ENCODE measurements at regions not wholly inside any gene's neighbourhood (a gene's known extent, or its start where the extent isn't known, plus 50 kb on each side); places are given as distances from the start of the nearest gene placed in this dataset.

DNA sequence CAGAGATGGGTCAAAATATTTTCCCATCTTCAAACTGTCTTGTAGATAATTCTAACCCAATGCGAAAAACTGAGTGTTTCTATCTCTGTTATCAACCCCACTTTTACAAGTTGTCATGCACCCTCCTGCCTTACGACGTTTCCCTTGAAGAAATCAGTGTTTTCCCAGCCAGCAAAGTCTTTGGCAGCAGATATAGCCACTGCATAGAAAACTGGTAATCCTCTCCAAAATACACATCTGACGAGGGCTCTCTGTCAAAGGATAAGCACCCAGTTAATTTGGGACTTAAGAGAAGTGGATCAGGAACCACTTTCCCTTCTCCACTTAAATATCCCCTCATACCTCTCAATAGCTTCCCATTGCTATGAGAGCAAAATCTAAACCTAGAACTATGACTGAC lies 351.9 kb upstream of the MIR17HG start:
- H3K36me3 ChIP-seq (ENCODE audit: insufficient read depth, low read length, poor library complexity, severe bottlenecking), result no peaks in the 10 kb centered on the region
- no peak overlapping the region for H3K4me3 ChIP-seq (ENCODE audit: low read depth, low read length, poor library complexity, severe bottlenecking)
- no peaks in the 10 kb centered on the region for H3K4me1 ChIP-seq (ENCODE audit: insufficient read depth, low read length, poor library complexity, severe bottlenecking)
- H3K9me3 ChIP-seq (ENCODE audit: low read depth, low read length, poor library complexity, severe bottlenecking), result no peaks in the 10 kb centered on the region
- no TSS peak for BruUV-seq (replicated peaks)
- CTCF ChIA-PET, result no interaction called here
- TF ChIP-seq, protein P1, sequence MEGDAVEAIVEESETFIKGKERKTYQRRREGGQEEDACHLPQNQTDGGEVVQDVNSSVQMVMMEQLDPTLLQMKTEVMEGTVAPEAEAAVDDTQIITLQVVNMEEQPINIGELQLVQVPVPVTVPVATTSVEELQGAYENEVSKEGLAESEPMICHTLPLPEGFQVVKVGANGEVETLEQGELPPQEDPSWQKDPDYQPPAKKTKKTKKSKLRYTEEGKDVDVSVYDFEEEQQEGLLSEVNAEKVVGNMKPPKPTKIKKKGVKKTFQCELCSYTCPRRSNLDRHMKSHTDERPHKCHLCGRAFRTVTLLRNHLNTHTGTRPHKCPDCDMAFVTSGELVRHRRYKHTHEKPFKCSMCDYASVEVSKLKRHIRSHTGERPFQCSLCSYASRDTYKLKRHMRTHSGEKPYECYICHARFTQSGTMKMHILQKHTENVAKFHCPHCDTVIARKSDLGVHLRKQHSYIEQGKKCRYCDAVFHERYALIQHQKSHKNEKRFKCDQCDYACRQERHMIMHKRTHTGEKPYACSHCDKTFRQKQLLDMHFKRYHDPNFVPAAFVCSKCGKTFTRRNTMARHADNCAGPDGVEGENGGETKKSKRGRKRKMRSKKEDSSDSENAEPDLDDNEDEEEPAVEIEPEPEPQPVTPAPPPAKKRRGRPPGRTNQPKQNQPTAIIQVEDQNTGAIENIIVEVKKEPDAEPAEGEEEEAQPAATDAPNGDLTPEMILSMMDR (conservative IDR thresholded peaks at IDR 0.05; ENCODE audit: low read depth, low read length), result no peak
- TF ChIP-seq EZH2 (IDR thresholded peaks at IDR 0.05; ENCODE audit: borderline replicate concordance, low read depth, low read length, poor library complexity, severe bottlenecking), result no peak
- no peak overlapping the region for H3K27ac ChIP-seq (ENCODE audit: low read depth, low read length, poor library complexity, severe bottlenecking)
- intact Hi-C loops (cut with micrococcal nuclease; ENCODE audit: unreplicated experiment), result no loop called here
- no peak for DNase-seq (ENCODE audit: low spot score)
- no peaks in the 10 kb centered on the region for H3K27me3 ChIP-seq (replicated peaks; ENCODE audit: insufficient read depth, low read depth, low read length, poor library complexity)
- POLR2A ChIA-PET (ENCODE audit: low non-redundant PET), result no interaction called here

DNA sequence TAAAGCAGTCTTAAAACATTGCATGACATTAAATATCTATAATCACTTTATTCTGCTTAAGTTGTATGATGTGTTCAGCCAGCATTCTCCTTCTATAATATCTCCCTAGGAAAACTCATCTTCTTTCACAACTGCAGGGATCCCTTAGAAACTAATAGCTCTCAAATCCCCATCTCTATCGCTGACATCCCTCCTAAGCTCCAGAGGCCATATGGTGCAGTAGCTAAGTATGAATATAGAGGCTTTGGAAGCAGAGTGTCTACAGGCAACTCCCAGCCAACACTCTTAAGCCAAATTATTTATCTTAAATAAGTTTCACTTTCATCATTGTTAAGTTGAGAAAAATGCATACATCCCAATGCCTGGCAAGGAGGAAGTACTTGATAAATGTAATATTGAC lies 349.5 kb upstream of the MIR17HG start:
- H3K27ac ChIP-seq (ENCODE audit: low read depth, low read length, poor library complexity, severe bottlenecking), result no peak overlapping the region
- H3K27me3 ChIP-seq (replicated peaks; ENCODE audit: insufficient read depth, low read depth, low read length, poor library complexity), result no peaks in the 10 kb centered on the region
- CTCF ChIA-PET, result no interaction called here
- BruUV-seq (replicated peaks), result no TSS peak
- no peak for TF ChIP-seq EZH2 (IDR thresholded peaks at IDR 0.05; ENCODE audit: borderline replicate concordance, low read depth, low read length, poor library complexity, severe bottlenecking)
- TF ChIP-seq, protein P1 (conservative IDR thresholded peaks at IDR 0.05; ENCODE audit: low read depth, low read length), result no peak
- no peaks in the 10 kb centered on the region for H3K4me1 ChIP-seq (ENCODE audit: insufficient read depth, low read length, poor library complexity, severe bottlenecking)
- no peak overlapping the region for H3K4me3 ChIP-seq (ENCODE audit: low read depth, low read length, poor library complexity, severe bottlenecking)
- H3K36me3 ChIP-seq (ENCODE audit: insufficient read depth, low read length, poor library complexity, severe bottlenecking), result no peaks in the 10 kb centered on the region
- intact Hi-C loops (cut with micrococcal nuclease; ENCODE audit: unreplicated experiment), result no loop called here
- H3K9me3 ChIP-seq (ENCODE audit: low read depth, low read length, poor library complexity, severe bottlenecking), result no peaks in the 10 kb centered on the region
- POLR2A ChIA-PET (ENCODE audit: low non-redundant PET), result no interaction called here
- DNase-seq (ENCODE audit: low spot score), result no peak

DNA sequence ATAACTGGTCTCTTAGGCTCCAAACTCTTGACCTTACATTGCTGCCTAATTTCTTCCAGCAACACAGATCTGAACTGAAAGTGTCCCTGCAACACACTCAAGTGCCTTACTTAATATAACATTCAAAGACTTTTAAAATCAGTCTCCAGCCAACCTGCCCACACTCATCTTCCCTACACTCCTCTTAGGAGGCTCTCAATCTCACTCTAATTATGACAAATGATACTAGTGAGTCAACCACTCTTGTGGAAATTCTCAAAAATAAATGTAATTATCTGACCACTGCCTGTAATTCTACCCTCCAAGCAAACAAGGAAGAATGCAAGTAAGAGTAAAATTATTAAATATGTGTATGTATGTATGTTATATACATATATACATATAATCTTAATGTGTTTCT lies 348.1 kb upstream of the MIR17HG start:
- H3K4me1 ChIP-seq (ENCODE audit: insufficient read depth, low read length, poor library complexity, severe bottlenecking), result no peaks in the 10 kb centered on the region
- TF ChIP-seq EZH2 (IDR thresholded peaks at IDR 0.05; ENCODE audit: borderline replicate concordance, low read depth, low read length, poor library complexity, severe bottlenecking), result no peak
- TF ChIP-seq, protein P1 (conservative IDR thresholded peaks at IDR 0.05; ENCODE audit: low read depth, low read length), result no peak
- no peak overlapping the region for H3K27ac ChIP-seq (ENCODE audit: low read depth, low read length, poor library complexity, severe bottlenecking)
- H3K36me3 ChIP-seq (ENCODE audit: insufficient read depth, low read length, poor library complexity, severe bottlenecking), result no peaks in the 10 kb centered on the region
- no peak for DNase-seq (ENCODE audit: low spot score)
- no peak overlapping the region for H3K4me3 ChIP-seq (ENCODE audit: low read depth, low read length, poor library complexity, severe bottlenecking)
- no peaks in the 10 kb centered on the region for H3K27me3 ChIP-seq (replicated peaks; ENCODE audit: insufficient read depth, low read depth, low read length, poor library complexity)
- ChIA-PET POLR2A (ENCODE audit: low non-redundant PET) (no interaction called here), CTCF (no interaction called here)
- no peaks in the 10 kb centered on the region for H3K9me3 ChIP-seq (ENCODE audit: low read depth, low read length, poor library complexity, severe bottlenecking)
- no TSS peak for BruUV-seq (replicated peaks)
- intact Hi-C loops (cut with micrococcal nuclease; ENCODE audit: unreplicated experiment), result no loop called here

All from A673 (cell line).